Right lobe of liver (tissue), 4 donors: ENCODE measurements at regions not wholly inside any gene's neighbourhood (a gene's known extent, or its start where the extent isn't known, plus 50 kb on each side); places are given as distances from the start of the nearest gene placed in this dataset.

Experiments
- CTCF ChIP-seq, 4 donors: fragments of 200-600 bp in 3 of 4; fragments of 450-650 bp in 1 of 4; IDR thresholded peaks; one replicate each; pipeline versions ENCODE4 v1.5.1 to v1.8.0; 2016 to 2022; ENCODE audit warnings: antibody characterized with exemption in 4 of 4, mild to moderate bottlenecking in 2 of 4
- POLR2A ChIP-seq: fragments of 450-650 bp; IDR thresholded peaks from one replicate; pipeline ENCODE4 v1.6.1; 2017; ENCODE audit warnings: antibody characterized with exemption, mild to moderate bottlenecking
- donor health status: DM: no; HTN: no; CAD: no.
- donor health status: DM: no; HTN: no; CAD: no.
- donor health status: DM: no; HTN: yes; CAD: no.

GRCh38 chr22:48667289-48667688 lies 1160.4 kb downstream of the BRD1 start:
- TF ChIP-seq POLR2A (no peak), CTCF (IDR thresholded peaks at IDR 0.05) (no peak)
